ENCODE measurements at regions not wholly inside any gene's neighbourhood (a gene's known extent, or its start where the extent isn't known, plus 50 kb on each side); places are given as distances from the start of the nearest gene placed in this dataset.
"Not testable (repeated sequence)": the region's sequence is repeated elsewhere in the genome, so short reads cannot be mapped to it uniquely, and the experiment has no call there.

GRCh38 chr3:197411899-197412298 lies 113.5 kb upstream of the DLG1 start:
- BruUV-seq (replicated peaks); H3K9me1 ChIP-seq (replicated peaks; ENCODE audit: control insufficient read depth, extremely low read depth, insufficient read depth, low read length); H3K79me2 ChIP-seq (ENCODE audit: control insufficient read depth, insufficient read depth, low read length); H3K4me2 ChIP-seq (ENCODE audit: insufficient read depth, low read length); H3K4me1 ChIP-seq (ENCODE audit: control insufficient read depth, extremely low read depth, insufficient read depth, low read length); H2AFZ ChIP-seq (ENCODE audit: low read depth, low read length); H3K36me3 ChIP-seq (ENCODE audit: control insufficient read depth in 2 of 2, extremely low read depth in 1 of 2, insufficient read depth in 2 of 2, low read length in 2 of 2); H3K27ac ChIP-seq (ENCODE audit: insufficient read depth, low read depth, low read length); H3K9ac ChIP-seq (replicated peaks; ENCODE audit: extremely low read depth, insufficient read depth, low read length); dilution Hi-C loops (cut with MboI; ENCODE audit: extremely low pct_ligation_motif_present, low sequenced_read_pairs); H3K9me3 ChIP-seq (replicated peaks; ENCODE audit: control insufficient read depth, insufficient read depth, low read length); CTCF ChIA-PET; intact Hi-C loops (cut with micrococcal nuclease); H4K20me1 ChIP-seq (replicated peaks; ENCODE audit: control insufficient read depth, extremely low read depth, insufficient read depth, low read length); FAIRE-seq; H3K27me3 ChIP-seq (ENCODE audit: control insufficient read depth in 2 of 2, insufficient read depth in 2 of 2, low read length in 2 of 2); DNase-seq (ENCODE audit: low read depth, low spot score); H3K4me3 ChIP-seq (replicated peaks in 1 of 3; ENCODE audit: insufficient read depth in 1 of 3, low read depth in 1 of 3, low read length in 3 of 3); POLR2A ChIA-PET: not testable (repeated sequence)

DNA sequence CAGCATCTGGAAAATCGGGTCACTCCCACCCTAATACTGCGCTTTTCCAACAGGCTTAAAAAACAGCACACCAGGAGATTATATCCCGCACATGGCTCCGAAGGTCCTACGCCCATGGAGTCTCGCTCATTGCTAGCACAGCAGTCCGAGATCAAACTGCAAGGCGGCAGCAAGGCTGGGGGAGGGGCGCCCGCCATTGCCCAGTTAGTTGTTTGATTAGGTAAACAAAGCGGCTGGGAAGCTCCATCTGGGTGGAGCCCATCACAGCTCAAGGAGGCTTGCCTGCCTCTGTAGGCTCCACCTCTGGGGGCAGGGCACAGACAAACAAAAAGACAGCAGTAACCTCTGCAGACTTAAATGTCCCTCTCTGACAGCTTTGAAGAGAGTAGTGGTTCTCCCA lies 111.8 kb upstream of the DLG1 start:
- H3K36me3 ChIP-seq (ENCODE audit: control insufficient read depth in 2 of 2, extremely low read depth in 1 of 2, insufficient read depth in 2 of 2, low read length in 2 of 2); intact Hi-C loops (cut with micrococcal nuclease); DNase-seq (ENCODE audit: low read depth, low spot score); H3K27ac ChIP-seq (ENCODE audit: insufficient read depth, low read depth, low read length); H3K4me2 ChIP-seq (ENCODE audit: insufficient read depth, low read length); H3K27me3 ChIP-seq (ENCODE audit: control insufficient read depth in 2 of 2, insufficient read depth in 2 of 2, low read length in 2 of 2); BruUV-seq (replicated peaks); H3K9me1 ChIP-seq (replicated peaks; ENCODE audit: control insufficient read depth, extremely low read depth, insufficient read depth, low read length); H2AFZ ChIP-seq (ENCODE audit: low read depth, low read length); H4K20me1 ChIP-seq (replicated peaks; ENCODE audit: control insufficient read depth, extremely low read depth, insufficient read depth, low read length); H3K4me3 ChIP-seq (replicated peaks in 1 of 3; ENCODE audit: insufficient read depth in 1 of 3, low read depth in 1 of 3, low read length in 3 of 3); dilution Hi-C loops (cut with MboI; ENCODE audit: extremely low pct_ligation_motif_present, low sequenced_read_pairs); H3K9ac ChIP-seq (replicated peaks; ENCODE audit: extremely low read depth, insufficient read depth, low read length); FAIRE-seq; H3K9me3 ChIP-seq (replicated peaks; ENCODE audit: control insufficient read depth, insufficient read depth, low read length); POLR2A ChIA-PET; CTCF ChIA-PET; H3K4me1 ChIP-seq (ENCODE audit: control insufficient read depth, extremely low read depth, insufficient read depth, low read length); H3K79me2 ChIP-seq (ENCODE audit: control insufficient read depth, insufficient read depth, low read length): not testable (repeated sequence)

Measured in endothelial cell of umbilical vein (primary cell).